A204.1 (cell line): ENCODE measurements at regions not wholly inside any gene's neighbourhood (a gene's known extent, or its start where the extent isn't known, plus 50 kb on each side); places are given as distances from the start of the nearest gene placed in this dataset.
"Not testable (repeated sequence)": the region's sequence is repeated elsewhere in the genome, so short reads cannot be mapped to it uniquely, and the experiment has no call there.

Experiments used
- FAIRE-seq: peaks from 2 replicates; lab custom pipeline; 2012; peaks lifted over from hg19 to GRCh38; lab: Jason Lieb, UNC

- no peak for FAIRE-seq
These were observed 356.1 kb downstream of the LRATD1 start for GRCh38 chr2:14988600-14988999.

GRCh38 chr2:14991723-14992122 lies 359.2 kb downstream of the LRATD1 start:
- no peak for FAIRE-seq

- FAIRE-seq: no peak
These were observed 362.2 kb downstream of the LRATD1 start for GRCh38 chr2:14994721-14995120.

GRCh38 chr2:14996351-14997014 lies 364.0 kb downstream of the LRATD1 start:
- FAIRE-seq: no peak

- FAIRE-seq: no peak
These were observed 366.0 kb downstream of the LRATD1 start for GRCh38 chr2:14998546-14998945.

- no peak for FAIRE-seq
These were observed 366.7 kb downstream of the LRATD1 start for GRCh38 chr2:14999114-14999661.

- FAIRE-seq: not testable (repeated sequence)
These were observed 370.0 kb downstream of the LRATD1 start for GRCh38 chr2:15002519-15002918.

- FAIRE-seq: no peak
These were observed 374.1 kb downstream of the LRATD1 start for GRCh38 chr2:15006667-15007066.

- FAIRE-seq: no peak
These were observed 377.2 kb downstream of the LRATD1 start for GRCh38 chr2:15009681-15010080.

- no peak for FAIRE-seq
These were observed 377.8 kb downstream of the LRATD1 start for GRCh38 chr2:15010346-15010745.

GRCh38 chr2:15018814-15019213 lies 386.3 kb downstream of the LRATD1 start:
- FAIRE-seq: no peak

- no peak for FAIRE-seq
These were observed 390.7 kb downstream of the LRATD1 start for GRCh38 chr2:15023221-15023620.

GRCh38 chr2:15028406-15028805 lies 395.9 kb downstream of the LRATD1 start:
- FAIRE-seq: no peak

- FAIRE-seq: no peak
These were observed 399.3 kb downstream of the LRATD1 start for GRCh38 chr2:15031745-15032240.

GRCh38 chr2:15034246-15034645 lies 401.7 kb downstream of the LRATD1 start:
- no peak for FAIRE-seq

GRCh38 chr2:15034860-15035259 lies 402.3 kb downstream of the LRATD1 start:
- no peak for FAIRE-seq

- no peak for FAIRE-seq
These were observed 406.1 kb downstream of the LRATD1 start for GRCh38 chr2:15038366-15039364.

GRCh38 chr2:15040429-15041084 lies 408.0 kb downstream of the LRATD1 start:
- no peak for FAIRE-seq

- no peak for FAIRE-seq
These were observed 408.9 kb downstream of the LRATD1 start for GRCh38 chr2:15041429-15041837.

- FAIRE-seq: no peak
These were observed 410.3 kb downstream of the LRATD1 start for GRCh38 chr2:15042801-15043217.

- no peak for FAIRE-seq
These were observed 411.0 kb downstream of the LRATD1 start for GRCh38 chr2:15043336-15044058.

GRCh38 chr2:15045054-15045453 lies 412.5 kb downstream of the LRATD1 start:
- FAIRE-seq: no peak
